ENCODE measurements at regions not wholly inside any gene's neighbourhood (a gene's known extent, or its start where the extent isn't known, plus 50 kb on each side); places are given as distances from the start of the nearest gene placed in this dataset.

DNA sequence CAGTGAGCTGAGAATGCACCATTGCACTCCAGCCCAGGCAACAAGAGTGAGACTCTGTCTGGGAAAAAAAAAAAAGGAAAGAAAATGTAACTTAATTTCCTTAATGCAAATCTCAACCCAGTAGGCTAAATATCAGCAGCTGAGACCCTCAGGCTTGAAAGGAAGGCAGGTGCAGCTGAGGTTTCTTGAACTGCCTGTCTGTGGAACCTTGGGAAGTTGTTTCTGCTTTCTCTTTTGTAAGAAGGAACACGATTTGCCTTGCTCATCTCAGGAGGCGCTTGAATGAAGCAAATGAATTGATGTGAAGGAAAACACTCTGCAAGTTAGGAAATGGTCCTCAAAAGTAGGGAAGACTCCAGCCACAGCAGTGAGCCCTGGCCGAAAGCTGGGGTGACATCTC, 143.3 kb downstream of the IRX1 start:
- H3K4me1 ChIP-seq (ENCODE audit: control insufficient read depth in 1 of 2, low read depth in 2 of 2) = peaks cover 0 to 8% of the 10 kb centered on the region in 2 donors
- no peak for ATAC-seq (ENCODE audit: insufficient number of reproducible peaks, low FRiP score, low read depth)
- no peaks in the 10 kb centered on the region for H3K27me3 ChIP-seq (replicated peaks; ENCODE audit: insufficient read depth)
- no peak for TF ChIP-seq CTCF (IDR thresholded peaks at IDR 0.05)
- no peak overlapping the region for H3K4me3 ChIP-seq
- no peaks in the 10 kb centered on the region for H3K9me3 ChIP-seq
- DNase-seq (ENCODE audit: low spot score) = no peak
- H3K27ac ChIP-seq = no peak overlapping the region
- H3K36me3 ChIP-seq = no peaks in the 10 kb centered on the region

DNA sequence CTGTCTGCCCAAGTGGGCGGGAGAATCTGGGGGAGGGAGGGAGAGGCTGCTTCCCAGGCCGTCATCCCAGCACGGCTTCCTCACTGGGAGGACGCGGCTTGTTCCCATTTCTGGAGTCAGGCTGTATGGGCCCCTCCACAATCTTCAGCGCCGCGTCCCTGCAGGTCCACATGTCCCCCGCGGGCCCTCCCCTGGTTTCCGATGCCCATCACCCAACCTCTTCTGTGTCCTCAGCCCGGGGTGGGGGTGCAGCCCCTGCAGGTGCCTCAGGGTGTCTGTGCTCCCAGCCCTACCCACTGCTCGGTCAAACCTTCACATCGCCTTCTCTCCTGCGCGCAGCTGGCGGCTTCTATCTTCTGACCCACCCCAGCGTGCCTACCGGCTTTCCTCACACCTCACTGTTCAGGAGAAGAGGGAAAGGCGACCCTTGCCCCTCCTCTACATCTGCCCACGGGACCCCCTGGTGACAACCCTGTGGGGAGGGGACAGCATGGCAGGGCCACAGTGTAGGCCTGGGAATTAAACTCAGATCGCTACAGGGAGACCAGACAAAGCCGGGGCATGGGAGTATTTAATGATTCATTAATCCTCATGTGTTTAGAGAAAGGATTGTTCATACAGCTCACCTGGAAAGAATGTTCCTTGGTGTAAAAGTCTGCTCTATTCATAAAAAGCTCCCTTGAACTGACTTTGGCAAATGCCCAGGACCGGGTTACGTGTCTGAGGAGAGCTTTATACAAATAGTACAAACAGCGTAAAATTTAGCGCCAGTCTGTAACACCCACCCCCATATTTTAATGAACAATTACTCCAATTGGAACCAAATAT, 145.1 kb downstream of the IRX1 start:
- no peak for TF ChIP-seq CTCF (IDR thresholded peaks at IDR 0.05)
- DNase-seq (ENCODE audit: low spot score) (no peak), ATAC-seq (ENCODE audit: insufficient number of reproducible peaks, low FRiP score, low read depth) (no peak)
- H3K36me3 ChIP-seq = no peaks in the 10 kb centered on the region
- H3K27me3 ChIP-seq (replicated peaks; ENCODE audit: insufficient read depth) = no peaks in the 10 kb centered on the region
- no peak overlapping the region for H3K4me3 ChIP-seq
- no peak overlapping the region for H3K27ac ChIP-seq
- H3K9me3 ChIP-seq = no peaks in the 10 kb centered on the region
- peaks cover 0 to 8% of the 10 kb centered on the region in 2 donors for H3K4me1 ChIP-seq (ENCODE audit: control insufficient read depth in 1 of 2, low read depth in 2 of 2)

GRCh38 chr5:3741374-3741770, 145.7 kb downstream of the IRX1 start:
- Histone ChIP-seq H3K36me3 (no peaks in the 10 kb centered on the region), H3K9me3 (no peaks in the 10 kb centered on the region), H3K4me3 (no peak overlapping the region), H3K27me3 (replicated peaks; ENCODE audit: insufficient read depth) (no peaks in the 10 kb centered on the region), H3K4me1 (ENCODE audit: control insufficient read depth in 1 of 2, low read depth in 2 of 2) (peaks cover 0 to 6% of the 10 kb centered on the region in 2 donors), H3K27ac (no peak overlapping the region)
- TF ChIP-seq CTCF (IDR thresholded peaks at IDR 0.05) = no peak
- no peak for DNase-seq (ENCODE audit: low spot score)
- ATAC-seq (ENCODE audit: insufficient number of reproducible peaks, low FRiP score, low read depth) = no peak

DNA sequence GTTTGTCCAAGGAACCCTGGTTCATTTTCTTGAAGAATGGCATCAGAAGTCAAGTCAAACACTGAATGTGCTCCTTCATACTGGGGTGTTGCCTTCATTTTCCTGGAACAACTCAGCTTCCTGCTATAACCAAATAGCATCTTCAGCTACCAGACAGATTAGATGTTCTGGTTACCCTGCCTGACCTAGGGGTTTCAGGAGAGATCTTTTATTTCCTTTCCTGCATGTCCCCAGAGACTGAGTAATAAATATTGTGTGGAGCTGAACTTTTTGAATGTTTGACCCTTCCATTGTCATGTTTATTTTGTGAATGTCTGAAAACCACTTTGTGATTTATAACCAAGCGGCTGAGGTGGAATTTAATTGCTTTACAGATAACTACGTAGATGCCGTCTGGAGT, 147.1 kb downstream of the IRX1 start:
- Histone ChIP-seq H3K36me3 (no peaks in the 10 kb centered on the region), H3K9me3 (no peaks in the 10 kb centered on the region), H3K4me1 (ENCODE audit: control insufficient read depth in 1 of 2, low read depth in 2 of 2) (no peaks in the 10 kb centered on the region), H3K27ac (no peak overlapping the region), H3K4me3 (no peak overlapping the region), H3K27me3 (replicated peaks; ENCODE audit: insufficient read depth) (no peaks in the 10 kb centered on the region)
- DNase-seq (ENCODE audit: low spot score) = no peak
- TF ChIP-seq CTCF (IDR thresholded peaks at IDR 0.05) = no peak
- no peak for ATAC-seq (ENCODE audit: insufficient number of reproducible peaks, low FRiP score, low read depth)

GRCh38 chr5:3751846-3752245, 156.2 kb downstream of the IRX1 start:
- no peak for DNase-seq (ENCODE audit: low spot score)
- no peaks in the 10 kb centered on the region for H3K36me3 ChIP-seq
- TF ChIP-seq CTCF (IDR thresholded peaks at IDR 0.05) = no peak
- no peaks in the 10 kb centered on the region for H3K4me1 ChIP-seq (ENCODE audit: control insufficient read depth in 1 of 2, low read depth in 2 of 2)
- no peak for ATAC-seq (ENCODE audit: insufficient number of reproducible peaks, low FRiP score, low read depth)
- H3K27me3 ChIP-seq (replicated peaks; ENCODE audit: insufficient read depth) = no peaks in the 10 kb centered on the region
- no peak overlapping the region for H3K27ac ChIP-seq
- no peak overlapping the region for H3K4me3 ChIP-seq
- no peaks in the 10 kb centered on the region for H3K9me3 ChIP-seq

Measured in thoracic aorta (tissue), 2 donors.